ENCODE measurements at regions not wholly inside any gene's neighbourhood (a gene's known extent, or its start where the extent isn't known, plus 50 kb on each side); places are given as distances from the start of the nearest gene placed in this dataset.

GRCh38 chr11:26070714-26071380 lies 261.1 kb upstream of the ANO3 start:
- no peak for DNase-seq (ENCODE audit: low read depth)
- TF ChIP-seq, protein P1, sequence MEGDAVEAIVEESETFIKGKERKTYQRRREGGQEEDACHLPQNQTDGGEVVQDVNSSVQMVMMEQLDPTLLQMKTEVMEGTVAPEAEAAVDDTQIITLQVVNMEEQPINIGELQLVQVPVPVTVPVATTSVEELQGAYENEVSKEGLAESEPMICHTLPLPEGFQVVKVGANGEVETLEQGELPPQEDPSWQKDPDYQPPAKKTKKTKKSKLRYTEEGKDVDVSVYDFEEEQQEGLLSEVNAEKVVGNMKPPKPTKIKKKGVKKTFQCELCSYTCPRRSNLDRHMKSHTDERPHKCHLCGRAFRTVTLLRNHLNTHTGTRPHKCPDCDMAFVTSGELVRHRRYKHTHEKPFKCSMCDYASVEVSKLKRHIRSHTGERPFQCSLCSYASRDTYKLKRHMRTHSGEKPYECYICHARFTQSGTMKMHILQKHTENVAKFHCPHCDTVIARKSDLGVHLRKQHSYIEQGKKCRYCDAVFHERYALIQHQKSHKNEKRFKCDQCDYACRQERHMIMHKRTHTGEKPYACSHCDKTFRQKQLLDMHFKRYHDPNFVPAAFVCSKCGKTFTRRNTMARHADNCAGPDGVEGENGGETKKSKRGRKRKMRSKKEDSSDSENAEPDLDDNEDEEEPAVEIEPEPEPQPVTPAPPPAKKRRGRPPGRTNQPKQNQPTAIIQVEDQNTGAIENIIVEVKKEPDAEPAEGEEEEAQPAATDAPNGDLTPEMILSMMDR (IDR thresholded peaks at IDR 0.05; ENCODE audit: low read length, missing control alignments) = no peak
- H3K4me3 ChIP-seq (replicated peaks; ENCODE audit: low read depth, low read length) = no peak overlapping the region

GRCh38 chr11:26072614-26073153 lies 259.2 kb upstream of the ANO3 start:
- no peak for DNase-seq (ENCODE audit: low read depth)
- no peak overlapping the region for H3K4me3 ChIP-seq (replicated peaks; ENCODE audit: low read depth, low read length)
- TF ChIP-seq, protein P1 (IDR thresholded peaks at IDR 0.05; ENCODE audit: low read length, missing control alignments) = no peak

GRCh38 chr11:26073646-26074045 lies 258.3 kb upstream of the ANO3 start:
- DNase-seq (ENCODE audit: low read depth) = no peak

GRCh38 chr11:26076233-26076990 lies 255.5 kb upstream of the ANO3 start:
- H3K4me3 ChIP-seq (replicated peaks; ENCODE audit: low read depth, low read length) = no peak overlapping the region
- DNase-seq (ENCODE audit: low read depth) = no peak

More at GRCh38 chr11:26073646-26074045, 258.3 kb upstream of the ANO3 start:
- H3K4me3 ChIP-seq (replicated peaks; ENCODE audit: low read depth, low read length) = no peak overlapping the region
- TF ChIP-seq, protein P1 (IDR thresholded peaks at IDR 0.05; ENCODE audit: low read length, missing control alignments) = no peak

GRCh38 chr11:26078231-26078821 lies 253.6 kb upstream of the ANO3 start:
- TF ChIP-seq, protein P1 (IDR thresholded peaks at IDR 0.05; ENCODE audit: low read length, missing control alignments) = no peak
- H3K4me3 ChIP-seq (replicated peaks; ENCODE audit: low read depth, low read length) = no peak overlapping the region
- no peak for DNase-seq (ENCODE audit: low read depth)

More at GRCh38 chr11:26076233-26076990, 255.5 kb upstream of the ANO3 start:
- TF ChIP-seq, protein P1 (IDR thresholded peaks at IDR 0.05; ENCODE audit: low read length, missing control alignments) = no peak

GRCh38 chr11:26084313-26084712 lies 247.6 kb upstream of the ANO3 start:
- no peak overlapping the region for H3K4me3 ChIP-seq (replicated peaks; ENCODE audit: low read depth, low read length)
- DNase-seq (ENCODE audit: low read depth) = no peak
- TF ChIP-seq, protein P1 (IDR thresholded peaks at IDR 0.05; ENCODE audit: low read length, missing control alignments) = no peak

All from fibroblast of pulmonary artery (primary cell).